Occipital lobe (tissue), 1 donor: ENCODE measurements at regions not wholly inside any gene's neighbourhood (a gene's known extent, or its start where the extent isn't known, plus 50 kb on each side); places are given as distances from the start of the nearest gene placed in this dataset.

Experiments used
- DNase-seq: peaks from one replicate; lab custom pipeline; 2025; lab: John Stamatoyannopoulos, UW

- no peak for DNase-seq
Measured at GRCh38 chr13:107574517-107575210, 640.7 kb downstream of the LIG4 start.

- DNase-seq: no peak
Measured at GRCh38 chr13:107573184-107573583, 642.2 kb downstream of the LIG4 start.

- DNase-seq: no peak
Measured at GRCh38 chr13:107572156-107572555, 643.2 kb downstream of the LIG4 start.

GRCh38 chr13:107568181-107568580, 647.2 kb downstream of the LIG4 start:
- DNase-seq: no peak

GRCh38 chr13:107563099-107563925, 652.0 kb downstream of the LIG4 start:
- no peak for DNase-seq

- DNase-seq: no peak
Measured at GRCh38 chr13:107562203-107562602, 653.1 kb downstream of the LIG4 start.

- DNase-seq: no peak
Measured at GRCh38 chr13:107554460-107554859, 660.9 kb downstream of the LIG4 start.

GRCh38 chr13:107553838-107554237, 661.5 kb downstream of the LIG4 start:
- no peak for DNase-seq

- DNase-seq: no peak
Measured at GRCh38 chr13:107551521-107551920, 663.8 kb downstream of the LIG4 start.

GRCh38 chr13:107548338-107548737, 667.0 kb downstream of the LIG4 start:
- DNase-seq: no peak

- no peak for DNase-seq
Measured at GRCh38 chr13:107545946-107546502, 669.3 kb downstream of the LIG4 start.

- no peak for DNase-seq
Measured at GRCh38 chr13:107534548-107534947, 680.8 kb downstream of the LIG4 start.

- no peak for DNase-seq
Measured at GRCh38 chr13:107531816-107532215, 683.5 kb downstream of the LIG4 start.

GRCh38 chr13:107531180-107531579, 684.2 kb downstream of the LIG4 start:
- no peak for DNase-seq

- DNase-seq: no peak
Measured at GRCh38 chr13:107529035-107529434, 686.3 kb downstream of the LIG4 start.

GRCh38 chr13:107518780-107519179, 696.6 kb downstream of the LIG4 start:
- DNase-seq: no peak

GRCh38 chr13:107518292-107518691, 697.0 kb downstream of the LIG4 start:
- no peak for DNase-seq

- no peak for DNase-seq
Measured at GRCh38 chr13:107516517-107516916, 698.8 kb downstream of the LIG4 start.

- DNase-seq: no peak
Measured at GRCh38 chr13:107512551-107512950, 702.8 kb downstream of the LIG4 start.

GRCh38 chr13:107497661-107498060, 717.7 kb downstream of the LIG4 start:
- no peak for DNase-seq

GRCh38 chr13:107493266-107493665, 722.1 kb downstream of the LIG4 start:
- no peak for DNase-seq

GRCh38 chr13:107482688-107483087, 732.6 kb downstream of the LIG4 start:
- DNase-seq: no peak

- DNase-seq: no peak
Measured at GRCh38 chr13:107480130-107480529, 735.2 kb downstream of the LIG4 start.
